ENCODE measurements at regions not wholly inside any gene's neighbourhood (a gene's known extent, or its start where the extent isn't known, plus 50 kb on each side); places are given as distances from the start of the nearest gene placed in this dataset.

DNA sequence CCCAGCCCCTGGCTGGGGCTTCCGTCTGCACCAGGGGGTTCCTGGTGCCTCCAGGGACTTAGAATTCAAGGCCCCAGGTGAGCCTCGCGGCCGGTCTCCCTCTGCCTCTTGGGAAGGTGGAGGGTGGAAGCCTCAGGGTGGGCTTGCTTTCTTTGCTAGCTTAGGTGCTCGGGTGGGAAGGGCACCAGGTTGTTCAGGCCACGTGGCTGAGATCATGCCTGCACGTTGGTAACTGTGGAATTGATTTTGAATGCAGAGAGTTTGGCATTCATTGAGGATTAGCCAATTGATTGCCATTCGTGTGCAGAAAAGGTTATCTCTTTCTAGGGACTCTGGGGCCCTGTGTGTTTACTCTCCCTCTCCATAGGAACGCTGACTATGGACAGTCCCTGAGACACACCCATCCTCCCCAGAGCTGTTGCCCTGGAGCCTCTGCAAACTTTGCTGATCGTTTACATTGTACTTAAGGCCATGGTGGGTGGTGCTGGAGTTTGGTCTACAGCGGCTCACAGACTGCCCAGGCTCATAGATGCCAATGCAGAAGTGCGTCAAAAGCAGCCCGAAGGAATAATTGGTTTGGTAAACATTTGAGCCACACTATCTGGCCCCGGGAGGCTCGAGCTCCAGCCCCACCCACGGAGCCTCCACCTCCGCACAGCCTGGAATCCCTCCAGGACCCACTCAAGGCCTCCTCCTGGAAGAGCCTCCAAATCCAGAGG is 1457.7 kb downstream of the BRD1 start (continued):
- TF ChIP-seq, protein P1, sequence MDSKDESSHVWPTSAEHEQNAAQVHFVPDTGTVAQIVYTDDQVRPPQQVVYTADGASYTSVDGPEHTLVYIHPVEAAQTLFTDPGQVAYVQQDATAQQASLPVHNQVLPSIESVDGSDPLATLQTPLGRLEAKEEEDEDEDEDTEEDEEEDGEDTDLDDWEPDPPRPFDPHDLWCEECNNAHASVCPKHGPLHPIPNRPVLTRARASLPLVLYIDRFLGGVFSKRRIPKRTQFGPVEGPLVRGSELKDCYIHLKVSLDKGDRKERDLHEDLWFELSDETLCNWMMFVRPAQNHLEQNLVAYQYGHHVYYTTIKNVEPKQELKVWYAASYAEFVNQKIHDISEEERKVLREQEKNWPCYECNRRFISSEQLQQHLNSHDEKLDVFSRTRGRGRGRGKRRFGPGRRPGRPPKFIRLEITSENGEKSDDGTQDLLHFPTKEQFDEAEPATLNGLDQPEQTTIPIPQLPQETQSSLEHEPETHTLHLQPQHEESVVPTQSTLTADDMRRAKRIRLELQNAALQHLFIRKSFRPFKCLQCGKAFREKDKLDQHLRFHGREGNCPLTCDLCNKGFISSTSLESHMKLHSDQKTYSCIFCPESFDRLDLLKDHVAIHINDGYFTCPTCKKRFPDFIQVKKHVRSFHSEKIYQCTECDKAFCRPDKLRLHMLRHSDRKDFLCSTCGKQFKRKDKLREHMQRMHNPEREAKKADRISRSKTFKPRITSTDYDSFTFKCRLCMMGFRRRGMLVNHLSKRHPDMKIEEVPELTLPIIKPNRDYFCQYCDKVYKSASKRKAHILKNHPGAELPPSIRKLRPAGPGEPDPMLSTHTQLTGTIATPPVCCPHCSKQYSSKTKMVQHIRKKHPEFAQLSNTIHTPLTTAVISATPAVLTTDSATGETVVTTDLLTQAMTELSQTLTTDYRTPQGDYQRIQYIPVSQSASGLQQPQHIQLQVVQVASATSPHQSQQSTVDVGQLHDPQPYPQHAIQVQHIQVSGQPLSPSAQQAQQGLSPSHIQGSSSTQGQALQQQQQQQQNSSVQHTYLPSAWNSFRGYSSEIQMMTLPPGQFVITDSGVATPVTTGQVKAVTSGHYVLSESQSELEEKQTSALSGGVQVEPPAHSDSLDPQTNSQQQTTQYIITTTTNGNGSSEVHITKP (CRISPR knock-in tag; IDR thresholded peaks at IDR 0.05; ENCODE audit: low read depth): no peak
- TF ChIP-seq ZNF256 (CRISPR knock-in tag; conservative IDR thresholded peaks at IDR 0.05): 0 out of 2 replicates have a peak, but pooled peaks have one; percentile 39
- no peak for TF ChIP-seq ATM (IDR thresholded peaks at IDR 0.05; ENCODE audit: borderline replicate concordance)
- TF ChIP-seq, protein P2, sequence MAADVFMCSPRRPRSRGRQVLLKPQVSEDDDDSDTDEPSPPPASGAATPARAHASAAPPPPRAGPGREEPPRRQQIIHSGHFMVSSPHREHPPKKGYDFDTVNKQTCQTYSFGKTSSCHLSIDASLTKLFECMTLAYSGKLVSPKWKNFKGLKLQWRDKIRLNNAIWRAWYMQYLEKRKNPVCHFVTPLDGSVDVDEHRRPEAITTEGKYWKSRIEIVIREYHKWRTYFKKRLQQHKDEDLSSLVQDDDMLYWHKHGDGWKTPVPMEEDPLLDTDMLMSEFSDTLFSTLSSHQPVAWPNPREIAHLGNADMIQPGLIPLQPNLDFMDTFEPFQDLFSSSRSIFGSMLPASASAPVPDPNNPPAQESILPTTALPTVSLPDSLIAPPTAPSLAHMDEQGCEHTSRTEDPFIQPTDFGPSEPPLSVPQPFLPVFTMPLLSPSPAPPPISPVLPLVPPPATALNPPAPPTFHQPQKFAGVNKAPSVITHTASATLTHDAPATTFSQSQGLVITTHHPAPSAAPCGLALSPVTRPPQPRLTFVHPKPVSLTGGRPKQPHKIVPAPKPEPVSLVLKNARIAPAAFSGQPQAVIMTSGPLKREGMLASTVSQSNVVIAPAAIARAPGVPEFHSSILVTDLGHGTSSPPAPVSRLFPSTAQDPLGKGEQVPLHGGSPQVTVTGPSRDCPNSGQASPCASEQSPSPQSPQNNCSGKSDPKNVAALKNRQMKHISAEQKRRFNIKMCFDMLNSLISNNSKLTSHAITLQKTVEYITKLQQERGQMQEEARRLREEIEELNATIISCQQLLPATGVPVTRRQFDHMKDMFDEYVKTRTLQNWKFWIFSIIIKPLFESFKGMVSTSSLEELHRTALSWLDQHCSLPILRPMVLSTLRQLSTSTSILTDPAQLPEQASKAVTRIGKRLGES (CRISPR knock-in tag; IDR thresholded peaks at IDR 0.05; ENCODE audit: borderline replicate concordance): no peak
- no peak for TF ChIP-seq SETDB1 (CRISPR knock-in tag; IDR thresholded peaks at IDR 0.05; ENCODE audit: borderline replicate concordance)
- TF ChIP-seq ZFX (CRISPR knock-in tag; IDR thresholded peaks at IDR 0.05; ENCODE audit: low read depth): peak; percentile 14; the same call in 1 of the 2 replicates
- TF ChIP-seq CHD4 (IDR thresholded peaks at IDR 0.05; ENCODE audit: borderline replicate concordance, low read length): no peak
- no peak for TF ChIP-seq ZNF816 (CRISPR knock-in tag; IDR thresholded peaks at IDR 0.05; ENCODE audit: borderline replicate concordance)
- TF ChIP-seq THYN1 (CRISPR knock-in tag; IDR thresholded peaks at IDR 0.05; ENCODE audit: borderline replicate concordance, low read depth): no peak
- no peak for TF ChIP-seq MTF1 (CRISPR knock-in tag; IDR thresholded peaks at IDR 0.05)
- 0 out of 2 replicates have a peak, but pooled peaks have one; percentile 29 for TF ChIP-seq KLF6 (CRISPR knock-in tag; IDR thresholded peaks at IDR 0.05)
- peak; percentile 25 for TF ChIP-seq SALL1 (CRISPR knock-in tag; IDR thresholded peaks at IDR 0.05)
- no peak for TF ChIP-seq KAT2B (IDR thresholded peaks at IDR 0.05; ENCODE audit: borderline replicate concordance, low read depth, low read length)
- no peak for TF ChIP-seq HES4 (CRISPR knock-in tag; IDR thresholded peaks at IDR 0.05; ENCODE audit: borderline replicate concordance)
- TF ChIP-seq ZNF780A (CRISPR knock-in tag; IDR thresholded peaks at IDR 0.05): no peak
- TF ChIP-seq, protein P3, sequence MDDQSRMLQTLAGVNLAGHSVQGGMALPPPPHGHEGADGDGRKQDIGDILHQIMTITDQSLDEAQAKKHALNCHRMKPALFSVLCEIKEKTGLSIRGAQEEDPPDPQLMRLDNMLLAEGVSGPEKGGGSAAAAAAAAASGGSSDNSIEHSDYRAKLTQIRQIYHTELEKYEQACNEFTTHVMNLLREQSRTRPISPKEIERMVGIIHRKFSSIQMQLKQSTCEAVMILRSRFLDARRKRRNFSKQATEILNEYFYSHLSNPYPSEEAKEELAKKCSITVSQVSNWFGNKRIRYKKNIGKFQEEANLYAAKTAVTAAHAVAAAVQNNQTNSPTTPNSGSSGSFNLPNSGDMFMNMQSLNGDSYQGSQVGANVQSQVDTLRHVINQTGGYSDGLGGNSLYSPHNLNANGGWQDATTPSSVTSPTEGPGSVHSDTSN (CRISPR knock-in tag; IDR thresholded peaks at IDR 0.05; ENCODE audit: borderline replicate concordance): no peak
- no peak for TF ChIP-seq CBX2 (IDR thresholded peaks at IDR 0.05; ENCODE audit: low read depth, low read length)
- TF ChIP-seq CBX2 (CRISPR knock-in tag; IDR thresholded peaks at IDR 0.05; ENCODE audit: low read depth): no peak
- peak; percentile 31; the same call in 1 of the 2 replicates for TF ChIP-seq TCF7 (IDR thresholded peaks at IDR 0.05; ENCODE audit: low read depth)
- no peak for TF ChIP-seq ZNF124 (CRISPR knock-in tag; IDR thresholded peaks at IDR 0.05)
- no peak for TF ChIP-seq ZKSCAN1 (IDR thresholded peaks at IDR 0.05; ENCODE audit: low read length)
- no peak for TF ChIP-seq ZNF501 (CRISPR knock-in tag; IDR thresholded peaks at IDR 0.05)

Data from HepG2 (cell line).